Sigmoid colon (tissue), 4 donors: ENCODE measurements at regions not wholly inside any gene's neighbourhood (a gene's known extent, or its start where the extent isn't known, plus 50 kb on each side); places are given as distances from the start of the nearest gene placed in this dataset.

Experiments used
- POLR2A ChIP-seq, 2 donors: fragments of 450-650 bp; IDR thresholded peaks; one replicate each; pipeline ENCODE4 v1.6.1; 2016; ENCODE audit warnings: antibody characterized with exemption in 2 of 2, mild to moderate bottlenecking in 2 of 2, moderate library complexity in 2 of 2
- POLR2AphosphoS5 ChIP-seq, 4 donors: sonication (generic); formaldehyde crosslinking; IDR thresholded peaks; one replicate each; pipeline ENCODE4 v1.6.1; 2017; ENCODE audit warnings: antibody characterized with exemption in 4 of 4
- TF ChIP-seq, protein P1 (sequence below), 4 experiments: fragments of 450-650 bp in 3 of 4; fragments of 200-600 bp in 1 of 4; IDR thresholded peaks; one replicate each; pipeline ENCODE4 v1.5.1; 2016 to 2019; ENCODE audit warnings: antibody characterized with exemption in 4 of 4, mild to moderate bottlenecking in 3 of 4, moderate library complexity in 2 of 4

DNA sequence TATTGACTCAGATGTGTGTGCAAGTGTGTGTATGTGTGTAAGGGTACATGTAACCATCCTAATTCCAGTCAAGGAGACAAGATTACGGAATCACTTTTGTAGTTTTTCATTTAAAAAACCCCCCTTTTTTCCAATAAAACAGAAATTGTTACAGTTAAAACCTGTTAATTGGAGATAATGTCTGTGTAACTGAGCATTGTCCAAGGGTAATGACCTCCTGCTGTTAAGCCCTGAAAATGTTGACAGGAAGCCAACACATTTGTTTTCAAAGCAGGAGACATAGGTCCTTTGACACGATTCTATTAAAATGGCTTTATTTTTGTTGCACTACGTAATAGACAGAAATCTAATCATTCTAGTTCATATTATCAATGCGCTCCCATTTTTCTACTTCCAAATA is 457.3 kb upstream of the ARRDC3 start:
- TF ChIP-seq, protein P1, sequence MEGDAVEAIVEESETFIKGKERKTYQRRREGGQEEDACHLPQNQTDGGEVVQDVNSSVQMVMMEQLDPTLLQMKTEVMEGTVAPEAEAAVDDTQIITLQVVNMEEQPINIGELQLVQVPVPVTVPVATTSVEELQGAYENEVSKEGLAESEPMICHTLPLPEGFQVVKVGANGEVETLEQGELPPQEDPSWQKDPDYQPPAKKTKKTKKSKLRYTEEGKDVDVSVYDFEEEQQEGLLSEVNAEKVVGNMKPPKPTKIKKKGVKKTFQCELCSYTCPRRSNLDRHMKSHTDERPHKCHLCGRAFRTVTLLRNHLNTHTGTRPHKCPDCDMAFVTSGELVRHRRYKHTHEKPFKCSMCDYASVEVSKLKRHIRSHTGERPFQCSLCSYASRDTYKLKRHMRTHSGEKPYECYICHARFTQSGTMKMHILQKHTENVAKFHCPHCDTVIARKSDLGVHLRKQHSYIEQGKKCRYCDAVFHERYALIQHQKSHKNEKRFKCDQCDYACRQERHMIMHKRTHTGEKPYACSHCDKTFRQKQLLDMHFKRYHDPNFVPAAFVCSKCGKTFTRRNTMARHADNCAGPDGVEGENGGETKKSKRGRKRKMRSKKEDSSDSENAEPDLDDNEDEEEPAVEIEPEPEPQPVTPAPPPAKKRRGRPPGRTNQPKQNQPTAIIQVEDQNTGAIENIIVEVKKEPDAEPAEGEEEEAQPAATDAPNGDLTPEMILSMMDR (IDR thresholded peaks at IDR 0.05): no peak
- no peak for TF ChIP-seq POLR2A (IDR thresholded peaks at IDR 0.05)
- no peak for TF ChIP-seq POLR2AphosphoS5 (IDR thresholded peaks at IDR 0.05)
